HCT116 (cell line): ENCODE measurements at regions not wholly inside any gene's neighbourhood (a gene's known extent, or its start where the extent isn't known, plus 50 kb on each side); places are given as distances from the start of the nearest gene placed in this dataset.
"Not testable (repeated sequence)": the region's sequence is repeated elsewhere in the genome, so short reads cannot be mapped to it uniquely, and the experiment has no call there.

Source experiments
- CTCF ChIP-seq, 3 experiments: fragments of 200-600 bp in 1 of 3; sonication (generic) in 1 of 3; IDR thresholded peaks in 2 of 3; conservative IDR thresholded peaks in 1 of 3; 2 replicates each; pipeline ENCODE4 v1.5.1; 2012 to 2017; ENCODE audit warnings: low read depth in 2 of 3, low read length in 2 of 3, antibody characterized with exemption in 1 of 3, borderline replicate concordance in 1 of 3, control low read depth in 1 of 3, mild to moderate bottlenecking in 1 of 3, mixed read lengths in 1 of 3, mixed run types in 1 of 3, moderate library complexity in 1 of 3; ENCODE audit not compliant: insufficient read depth in 1 of 3
- EZH2 ChIP-seq: fragments of 200-600 bp; sonication (generic); IDR thresholded peaks from 2 replicates; pipeline ENCODE4 v1.6.1; 2017; ENCODE audit warnings: antibody characterized with exemption, mixed run types
- MAX ChIP-seq: IDR thresholded peaks from 2 replicates; pipeline ENCODE4 v1.6.1; 2012
- POLR2A ChIP-seq: IDR thresholded peaks from 2 replicates; pipeline ENCODE4 v1.7.0; 2011; ENCODE audit warnings: borderline replicate concordance; ENCODE audit not compliant: insufficient read depth, insufficient read length; ENCODE audit errors: extremely low read depth
- POLR2AphosphoS5 ChIP-seq: IDR thresholded peaks from 2 replicates; pipeline ENCODE4 v1.6.1; 2011; ENCODE audit warnings: mild to moderate bottlenecking, low read depth, low read length, moderate library complexity
- REST ChIP-seq: IDR thresholded peaks from 2 replicates; pipeline ENCODE4 v1.6.1; 2012; ENCODE audit warnings: low read depth
- TCF7L2 ChIP-seq: IDR thresholded peaks from 2 replicates; pipeline ENCODE4 v1.7.0; 2011; ENCODE audit warnings: borderline replicate concordance, inconsistent platforms; ENCODE audit not compliant: insufficient read depth, insufficient read length; ENCODE audit errors: extremely low read depth
- ZNF274 ChIP-seq: fragments of 200-500 bp; sonication (Bioruptor generic); IDR thresholded peaks from 2 replicates; pipeline ENCODE4 v1.6.1; 2014; ENCODE audit warnings: mild to moderate bottlenecking, low read depth, low read length, inconsistent platforms

GRCh38 chr21:27996906-27997305 lies 995.8 kb downstream of the LTN1 start:
- TF ChIP-seq CTCF (IDR thresholded peaks at IDR 0.05 in 2 of 3, conservative IDR thresholded peaks at IDR 0.05 in 1 of 3; ENCODE audit: borderline replicate concordance in 1 of 3, insufficient read depth in 1 of 3, low read depth in 2 of 3, low read length in 2 of 3); POLR2AphosphoS5; POLR2A; ZNF274; REST; TCF7L2; MAX; EZH2: not testable (repeated sequence)
